GM19395 (cell line): ENCODE measurements at regions not wholly inside any gene's neighbourhood (a gene's known extent, or its start where the extent isn't known, plus 50 kb on each side); places are given as distances from the start of the nearest gene placed in this dataset.
"Not testable (repeated sequence)": the region's sequence is repeated elsewhere in the genome, so short reads cannot be mapped to it uniquely, and the experiment has no call there.

ENCODE experiments used
- ATAC-seq: cut with Tn5 transposase; IDR thresholded peaks from one replicate; pipeline ENCODE4 v1.9.1; 2021; ENCODE audit warnings: mild to moderate bottlenecking, moderate library complexity; ENCODE audit not compliant: unreplicated experiment

GRCh38 chr22:22123118-22123959 is 121.2 kb upstream of the VPREB1 start:
- ATAC-seq, result no peak

GRCh38 chr22:22122348-22123117 is 122.1 kb upstream of the VPREB1 start:
- ATAC-seq, result no peak

GRCh38 chr22:22121445-22121844 is 123.1 kb upstream of the VPREB1 start:
- no peak for ATAC-seq

- ATAC-seq, result no peak
Measured at GRCh38 chr22:22120160-22120559, 124.4 kb upstream of the VPREB1 start.

GRCh38 chr22:22118987-22119386 is 125.6 kb upstream of the VPREB1 start:
- no peak for ATAC-seq

- ATAC-seq, result not testable (repeated sequence)
Measured at GRCh38 chr22:22117864-22118544, 126.6 kb upstream of the VPREB1 start.

- not testable (repeated sequence) for ATAC-seq
Measured at GRCh38 chr22:22116997-22117770, 127.4 kb upstream of the VPREB1 start.

GRCh38 chr22:22113701-22114100 is 130.9 kb upstream of the VPREB1 start:
- ATAC-seq, result no peak

- no peak for ATAC-seq
Measured at GRCh38 chr22:22112533-22113294, 130.1 kb upstream of the TOP3B start.

- ATAC-seq, result no peak
Measured at GRCh38 chr22:22111983-22112382, 129.4 kb upstream of the TOP3B start.

GRCh38 chr22:22111267-22111751 is 128.7 kb upstream of the TOP3B start:
- peak; percentile 80 for ATAC-seq

GRCh38 chr22:22110548-22111266 is 128.1 kb upstream of the TOP3B start:
- ATAC-seq, result peak; percentile 83

- ATAC-seq, result no peak
Measured at GRCh38 chr22:22109693-22110466, 127.3 kb upstream of the TOP3B start.

- ATAC-seq, result no peak
Measured at GRCh38 chr22:22106855-22107254, 124.3 kb upstream of the TOP3B start.

- no peak for ATAC-seq
Measured at GRCh38 chr22:22105364-22105763, 122.8 kb upstream of the TOP3B start.

GRCh38 chr22:22103078-22103875 is 120.7 kb upstream of the TOP3B start:
- ATAC-seq, result no peak
